Thyroid gland (tissue), 4 donors: ENCODE measurements at regions not wholly inside any gene's neighbourhood (a gene's known extent, or its start where the extent isn't known, plus 50 kb on each side); places are given as distances from the start of the nearest gene placed in this dataset.
"Not testable (repeated sequence)": the region's sequence is repeated elsewhere in the genome, so short reads cannot be mapped to it uniquely, and the experiment has no call there.

Source experiments
- DNase-seq, 2 donors: peaks; one replicate each; pipeline ENCODE4 v3.0.0-alpha.2; 2019
- H3K27ac ChIP-seq, 3 donors: fragments of 200-600 bp; sonication (generic); 1 replicate in 2 of 3; 2 replicates in 1 of 3; pipeline ENCODE4 v1.5.1; 2016 to 2019; ENCODE audit warnings: mild to moderate bottlenecking in 1 of 3, moderate library complexity in 1 of 3
- H3K27me3 ChIP-seq: fragments of 200-600 bp; sonication (generic); one replicate; pipeline ENCODE4 v1.5.1; 2019
- H3K36me3 ChIP-seq, 2 donors: fragments of 200-600 bp; sonication (generic); one replicate each; pipeline ENCODE4 v1.5.1; 2016 to 2019
- H3K4me1 ChIP-seq, 2 donors: fragments of 200-600 bp; sonication (generic); one replicate each; pipeline ENCODE4 v1.5.1; 2017 to 2019
- H3K4me3 ChIP-seq, 3 donors: fragments of 200-600 bp; sonication (generic); replicated peaks in 1 of 3; 1 replicate in 2 of 3; 2 replicates in 1 of 3; pipeline ENCODE4 v1.5.1; 2016; ENCODE audit warnings: mild to moderate bottlenecking in 1 of 3
- H3K9me3 ChIP-seq: fragments of 200-600 bp; sonication (generic); one replicate; pipeline ENCODE4 v1.5.1; 2017
- CTCF ChIP-seq, 6 experiments: fragments of 200-600 bp in 3 of 6; fragments of 450-650 bp in 3 of 6; sonication (generic) in 3 of 6; IDR thresholded peaks; one replicate each; pipeline ENCODE4 v1.5.1; 2016 to 2019; ENCODE audit warnings: antibody characterized with exemption in 6 of 6, mild to moderate bottlenecking in 2 of 6, inconsistent platforms in 1 of 6, moderate library complexity in 1 of 6
- POLR2A ChIP-seq, 2 donors: fragments of 450-650 bp; IDR thresholded peaks; one replicate each; pipeline ENCODE4 v1.6.1; 2017; ENCODE audit warnings: antibody characterized with exemption in 2 of 2, mild to moderate bottlenecking in 2 of 2, moderate library complexity in 1 of 2
- WGBS, 2 donors: methylation state at CpG; one replicate each; pipeline ENCODE4 v1.1.5; 2017; 5-methylcytosine and 5-hydroxymethylcytosine counted together
- intact Hi-C: fragments of 100-400 bp; cut with DNase I; formaldehyde crosslinking; loops from one replicate; pipeline ENCODE4 v1.15.1; 2023

DNA sequence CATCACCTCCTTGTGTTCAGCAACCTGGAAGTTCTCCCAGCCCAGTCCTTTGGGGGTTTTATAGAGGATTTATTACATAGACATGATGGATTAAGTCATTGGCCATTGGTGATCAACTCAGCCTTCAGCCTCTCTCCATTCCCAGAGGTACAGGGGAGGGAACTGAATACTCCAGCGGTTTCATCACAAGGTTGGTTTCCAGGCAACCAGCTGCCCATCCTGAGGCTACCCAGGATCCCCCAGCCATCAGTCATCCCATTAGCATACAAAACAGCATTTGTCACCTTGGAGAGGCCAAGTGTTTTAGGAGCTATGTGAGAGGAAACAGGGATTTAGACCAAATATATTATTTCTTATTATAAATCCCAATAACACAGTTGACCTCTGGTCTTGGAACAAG lies 584.8 kb upstream of the NRP1 start:
- intact Hi-C loops = no loop called here
- 89 to 100% methylated on average over 1 of the region's 1 CpG for WGBS, 2 donors
- Histone ChIP-seq H3K27me3 (no peaks in the 10 kb centered on the region), H3K9me3 (no peaks in the 10 kb centered on the region), H3K27ac (no peak overlapping the region), H3K36me3 (no peaks in the 10 kb centered on the region), H3K4me1 (no peaks in the 10 kb centered on the region), H3K4me3 (no peak overlapping the region)
- TF ChIP-seq POLR2A (IDR thresholded peaks at IDR 0.05) (no peak), CTCF (IDR thresholded peaks at IDR 0.05) (no peak)
- DNase-seq = no peak

DNA sequence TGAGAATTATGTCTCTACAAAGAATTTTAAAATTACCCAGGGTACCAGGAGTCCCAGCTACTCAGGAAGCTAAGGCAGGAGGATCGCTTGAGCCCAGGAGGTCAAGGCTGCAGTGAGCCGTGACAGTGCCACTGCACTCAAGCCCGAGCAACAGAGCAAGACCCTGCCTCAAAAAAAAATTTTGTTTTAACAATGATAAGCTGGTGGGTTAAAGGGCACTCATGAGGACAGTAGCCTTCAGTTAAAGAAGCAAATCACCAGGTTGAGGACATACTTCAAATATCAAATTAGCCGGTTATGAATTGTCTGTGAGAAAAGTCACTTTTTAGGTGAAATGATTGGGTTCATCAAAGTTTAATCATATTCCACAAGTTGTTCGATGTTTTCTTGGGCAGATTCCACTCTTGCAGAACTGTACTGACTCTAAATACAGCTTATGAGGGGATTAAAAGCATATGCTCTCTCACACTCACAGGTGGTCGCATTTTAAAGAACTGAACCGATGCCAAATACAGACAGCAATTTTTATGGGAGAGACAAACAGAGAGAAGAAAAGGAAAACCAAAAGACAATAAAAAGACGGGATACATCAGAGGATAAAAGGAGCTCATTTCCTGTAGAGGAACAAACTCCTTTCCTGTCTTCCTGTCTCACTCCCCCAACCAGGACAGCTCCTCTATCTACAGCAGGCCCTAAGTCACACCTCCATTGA lies 582.8 kb upstream of the NRP1 start:
- TF ChIP-seq CTCF (IDR thresholded peaks at IDR 0.05) (no peak), POLR2A (IDR thresholded peaks at IDR 0.05) (no peak)
- no peak overlapping the region for H3K4me3 ChIP-seq
- WGBS, 2 donors = 42 to 47% methylated on average over 8 of the region's 8 CpGs
- H3K4me1 ChIP-seq = no peaks in the 10 kb centered on the region
- no peaks in the 10 kb centered on the region for H3K9me3 ChIP-seq
- DNase-seq = no peak
- no peaks in the 10 kb centered on the region for H3K36me3 ChIP-seq
- no peak overlapping the region for H3K27ac ChIP-seq
- no peaks in the 10 kb centered on the region for H3K27me3 ChIP-seq
- intact Hi-C loops = no loop called here

- H3K4me3 ChIP-seq = no peak overlapping the region
- TF ChIP-seq POLR2A (IDR thresholded peaks at IDR 0.05) (no peak), CTCF (IDR thresholded peaks at IDR 0.05) (no peak)
- no peaks in the 10 kb centered on the region for H3K27me3 ChIP-seq
- intact Hi-C loops = no loop called here
- H3K4me1 ChIP-seq = no peaks in the 10 kb centered on the region
- H3K36me3 ChIP-seq = no peaks in the 10 kb centered on the region
- no peaks in the 10 kb centered on the region for H3K9me3 ChIP-seq
- no peak overlapping the region for H3K27ac ChIP-seq
- 97 to 98% methylated on average over 2 of the region's 2 CpGs for WGBS, 2 donors
- no peak for DNase-seq
These were observed 580.3 kb upstream of the NRP1 start for GRCh38 chr10:33914746-33915145.

- H3K36me3 ChIP-seq = no peaks in the 10 kb centered on the region
- H3K4me1 ChIP-seq = no peaks in the 10 kb centered on the region
- no peaks in the 10 kb centered on the region for H3K27me3 ChIP-seq
- DNase-seq = no peak
- no peaks in the 10 kb centered on the region for H3K9me3 ChIP-seq
- no peak overlapping the region for H3K27ac ChIP-seq
- no peak overlapping the region for H3K4me3 ChIP-seq
- TF ChIP-seq CTCF (IDR thresholded peaks at IDR 0.05) (no peak), POLR2A (IDR thresholded peaks at IDR 0.05) (no peak)
- intact Hi-C loops = no loop called here
- WGBS, 2 donors = 94 to 96% methylated on average over 3 of the region's 3 CpGs
These were observed 578.7 kb upstream of the NRP1 start for GRCh38 chr10:33913194-33913593.

GRCh38 chr10:33909476-33909875 lies 575.0 kb upstream of the NRP1 start:
- H3K27ac ChIP-seq, intact Hi-C loops, H3K36me3 ChIP-seq, H3K27me3 ChIP-seq, H3K4me3 ChIP-seq, H3K4me1 ChIP-seq, DNase-seq, H3K9me3 ChIP-seq: not testable (repeated sequence)
- 92 to 93% methylated on average over 4 of the region's 4 CpGs for WGBS, 2 donors
